IMR-90 (cell line): ENCODE measurements at regions not wholly inside any gene's neighbourhood (a gene's known extent, or its start where the extent isn't known, plus 50 kb on each side); places are given as distances from the start of the nearest gene placed in this dataset.

Source experiments
- ATAC-seq: fragments of 200-7000 bp; cut with Tn5 transposase; 2 replicates; pipeline ENCODE4 v1.9.1; 2020; ENCODE audit warnings: low read depth, mild to moderate bottlenecking, moderate library complexity
- BruUV-seq: library from RNA; stranded (reverse); fragments of 400-500 nt; replicated peaks from 2 replicates; lab custom pipeline; 2021; lab: Mats Ljungman, UMichigan
- CTCF ChIA-PET: fragments of 300-600 bp; formaldehyde crosslinking; extraction: SDS; loops from one replicate; lab custom pipeline; 2021; ENCODE audit warnings: antibody characterized with exemption; lab: Yijun Ruan, JAX
- POLR2A ChIA-PET: fragments of 300-600 bp; sonication (Branson Sonifier 250); formaldehyde crosslinking; loops from one replicate; lab custom pipeline; 2022; ENCODE audit warnings: antibody characterized with exemption; ENCODE audit not compliant: unreplicated experiment; lab: Charles Lee
- DNase-seq: peaks from one replicate; pipeline ENCODE4 v3.0.0; 2013
- H2AFZ ChIP-seq: replicated peaks from 2 replicates; pipeline ENCODE3; 2013; ENCODE audit warnings: low read length, mild to moderate bottlenecking; ENCODE audit not compliant: poor library complexity
- H2AK5ac ChIP-seq: 2 replicates; pipeline ENCODE4 v1.6.1; 2013; ENCODE audit warnings: low read depth, low read length, inconsistent platforms
- H2AK9ac ChIP-seq: replicated peaks from 2 replicates; pipeline ENCODE3; 2013; ENCODE audit warnings: mild to moderate bottlenecking, low read depth, low read length, moderate library complexity; ENCODE audit not compliant: poor library complexity
- H2BK120ac ChIP-seq: 2 replicates; pipeline ENCODE4 v1.6.1; 2013; ENCODE audit warnings: low read depth, low read length, inconsistent platforms
- H2BK15ac ChIP-seq: 3 replicates; pipeline ENCODE4 v1.6.1; 2013; ENCODE audit warnings: low read depth, low read length, inconsistent platforms
- H2BK20ac ChIP-seq: 2 replicates; pipeline ENCODE4 v1.6.1; 2013; ENCODE audit warnings: low read depth, mild to moderate bottlenecking, inconsistent platforms, low read length, moderate library complexity
- H2BK5ac ChIP-seq: 2 replicates; pipeline ENCODE4 v1.6.1; 2013; ENCODE audit warnings: mild to moderate bottlenecking, low read depth, low read length, inconsistent platforms; ENCODE audit not compliant: poor library complexity, severe bottlenecking
- H3K14ac ChIP-seq: replicated peaks from 2 replicates; pipeline ENCODE4 v1.6.1; 2013; ENCODE audit warnings: low read depth, low read length, inconsistent platforms
- H3K18ac ChIP-seq: 2 replicates; pipeline ENCODE4 v1.6.1; 2013; ENCODE audit warnings: low read depth, low read length, control low read depth
- H3K23ac ChIP-seq: 2 replicates; pipeline ENCODE4 v1.6.1; 2013; ENCODE audit warnings: low read depth, low read length, inconsistent platforms
- H3K27ac ChIP-seq: 2 replicates; pipeline ENCODE4 v1.5.1; 2013; ENCODE audit warnings: mild to moderate bottlenecking, control low read depth, low read length; ENCODE audit not compliant: insufficient read depth
- H3K27me3 ChIP-seq: 2 replicates; pipeline ENCODE4 v1.6.1; 2013; ENCODE audit warnings: low read length; ENCODE audit not compliant: control insufficient read depth, insufficient read depth
- H3K36me3 ChIP-seq: 2 replicates; pipeline ENCODE4 v1.6.1; 2013; ENCODE audit warnings: low read length, mixed read lengths; ENCODE audit not compliant: control insufficient read depth, insufficient read depth
- H3K4ac ChIP-seq: 2 replicates; pipeline ENCODE4 v1.6.1; 2013; ENCODE audit warnings: low read depth, low read length, inconsistent platforms
- H3K4me1 ChIP-seq: 2 replicates; pipeline ENCODE4 v1.6.1; 2013; ENCODE audit warnings: low read length, mixed read lengths; ENCODE audit not compliant: control insufficient read depth, insufficient read depth
- H3K4me2 ChIP-seq: 2 replicates; pipeline ENCODE4 v1.6.1; 2013; ENCODE audit warnings: low read depth, mild to moderate bottlenecking, control low read depth, low read length, moderate library complexity
- H3K4me3 ChIP-seq: 2 replicates; pipeline ENCODE4 v1.5.1; 2013; ENCODE audit warnings: low read depth, mild to moderate bottlenecking, control low read depth, low read length, moderate library complexity; ENCODE audit not compliant: insufficient read depth
- H3K56ac ChIP-seq: 2 replicates; pipeline ENCODE4 v1.6.1; 2013; ENCODE audit warnings: low read length, inconsistent platforms; ENCODE audit not compliant: insufficient read depth; ENCODE audit errors: extremely low read depth
- H3K79me1 ChIP-seq, 2 experiments: 2 replicates each; pipeline ENCODE4 v1.6.1; 2013; ENCODE audit warnings: low read length in 2 of 2, inconsistent platforms in 1 of 2, low read depth in 1 of 2
- H3K9ac ChIP-seq: 2 replicates; pipeline ENCODE4 v1.6.1; 2013; ENCODE audit warnings: low read depth, low read length, control low read depth
- H3K9me1 ChIP-seq: 2 replicates; pipeline ENCODE4 v1.6.1; 2013; ENCODE audit warnings: low read length, inconsistent platforms; ENCODE audit not compliant: insufficient read depth
- H3K9me3 ChIP-seq: 2 replicates; pipeline ENCODE4 v1.6.1; 2013; ENCODE audit warnings: low read length; ENCODE audit not compliant: control insufficient read depth, insufficient read depth
- H4K20me1 ChIP-seq: 2 replicates; pipeline ENCODE4 v1.6.1; 2013; ENCODE audit warnings: low read length, inconsistent platforms; ENCODE audit not compliant: insufficient read depth
- H4K5ac ChIP-seq: 2 replicates; pipeline ENCODE4 v1.6.1; 2013; ENCODE audit warnings: mild to moderate bottlenecking, low read depth, low read length, control low read depth
- H4K8ac ChIP-seq, 2 experiments: 2 replicates each; pipeline ENCODE4 v1.6.1; 2013; ENCODE audit warnings: low read depth in 2 of 2, low read length in 2 of 2, control low read depth in 1 of 2, inconsistent platforms in 1 of 2
- H4K91ac ChIP-seq: 2 replicates; pipeline ENCODE4 v1.6.1; 2013; ENCODE audit warnings: low read depth, low read length, inconsistent platforms; ENCODE audit not compliant: insufficient read depth
- MAFK ChIP-seq: IDR thresholded peaks from 2 replicates; pipeline ENCODE4 v1.6.1; 2012; ENCODE audit warnings: low read depth, low read length, improper control_type of control experiment
- NFE2L2 ChIP-seq: fragments of 150-350 bp; IDR thresholded peaks from 2 replicates; pipeline ENCODE4 v1.6.1; 2016; ENCODE audit warnings: low read depth, mild to moderate bottlenecking, low read length
- RCOR1 ChIP-seq: IDR thresholded peaks from 2 replicates; pipeline ENCODE4 v1.6.1; 2012; ENCODE audit warnings: mild to moderate bottlenecking, low read length, improper control_type of control experiment; ENCODE audit not compliant: insufficient replicate concordance
- dilution Hi-C: fragments of 300-500 bp; cut with HindIII; formaldehyde crosslinking; loops from one replicate; pipeline ENCODE4 v1.14.3; 2018; ENCODE audit warnings: low sequenced_read_pairs; ENCODE audit not compliant: unreplicated experiment
- in situ Hi-C: fragments of 300-500 bp; cut with MboI; formaldehyde crosslinking; loops from 3 replicates; pipeline ENCODE4 v1.14.3; 2019; ENCODE audit warnings: low sequenced_read_pairs, inconsistent platforms, mixed read lengths
- intact Hi-C: fragments of 100-400 bp; cut with micrococcal nuclease; formaldehyde crosslinking; loops from 2 replicates; pipeline ENCODE4 v1.10.0; 2022

GRCh38 chr18:71939483-71939882 lies 604.7 kb downstream of the CBLN2 start:
- Histone ChIP-seq H3K9me1 (no peaks in the 10 kb centered on the region), H3K4me1 (no peaks in the 10 kb centered on the region), H3K27ac (no peak overlapping the region), H3K4me3 (no peak overlapping the region), H3K18ac (no peak overlapping the region), H2AK5ac (no peak overlapping the region), H4K20me1 (no peaks in the 10 kb centered on the region), H3K9ac (no peak overlapping the region), H2BK20ac (no peak overlapping the region), H3K36me3 (no peaks in the 10 kb centered on the region), H2AK9ac (no peak overlapping the region), H2AFZ (no peak overlapping the region), H4K5ac (no peak overlapping the region), H3K4ac (no peak overlapping the region), H4K8ac (no peak overlapping the region), H3K4me2 (no peak overlapping the region), H3K79me1 (no peaks in the 10 kb centered on the region), H2BK120ac (no peak overlapping the region), H3K14ac (no peak overlapping the region), H2BK5ac (no peak overlapping the region), H3K56ac (no peak overlapping the region), H3K9me3 (0 out of 2 replicates have a peak, but pooled peaks cover 4% of the 10 kb centered on the region), H4K91ac (no peak overlapping the region), H3K27me3 (no peaks in the 10 kb centered on the region), H3K23ac (no peak overlapping the region), H2BK15ac (no peak overlapping the region)
- dilution Hi-C loops: no loop called here
- peak; percentile 82 for TF ChIP-seq MAFK
- TF ChIP-seq RCOR1: no peak
- TF ChIP-seq NFE2L2: no peak
- ChIA-PET POLR2A (no interaction called here), CTCF (interaction anchor here (0.7 to 1.1 kb wide), 2 partner anchors 124 to 1425 kb away, joined by 3 read pairs; no protein-coding TSS in a partner anchor)
- DNase-seq: no peak
- intact Hi-C loops: no loop called here
- in situ Hi-C loops: no loop called here
- no peak for ATAC-seq
- no TSS peak for BruUV-seq
